Kasumi-1 (cell line): ENCODE measurements at regions not wholly inside any gene's neighbourhood (a gene's known extent, or its start where the extent isn't known, plus 50 kb on each side); places are given as distances from the start of the nearest gene placed in this dataset.
A peak's percentile ranks its signal among the peaks of the same experiment; 100 is the strongest.

ENCODE experiments used
- DNase-seq, 2 experiments: peaks; one replicate each; lab custom pipeline; 2025; lab: John Stamatoyannopoulos, UW

DNA sequence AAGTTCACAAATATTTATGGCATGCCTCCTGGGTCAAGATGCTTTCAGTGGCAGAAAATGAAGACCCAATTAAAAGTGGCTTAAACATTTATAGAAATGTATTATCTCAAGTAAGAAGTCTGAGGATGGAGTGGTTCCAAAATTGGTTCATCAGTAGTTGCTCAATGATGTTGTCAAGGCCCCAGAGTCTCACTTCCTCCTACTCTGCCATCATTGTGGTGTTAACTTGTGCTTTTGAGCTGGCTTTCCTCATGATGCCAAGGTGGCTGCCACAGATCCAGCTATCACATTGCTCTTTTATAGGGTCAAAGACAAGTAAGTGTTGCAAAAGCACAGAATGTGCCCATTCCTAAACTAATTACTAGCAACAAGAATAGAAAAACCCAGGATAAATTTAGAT is 404.6 kb upstream of the NRP1 start:
- no peak for DNase-seq

DNA sequence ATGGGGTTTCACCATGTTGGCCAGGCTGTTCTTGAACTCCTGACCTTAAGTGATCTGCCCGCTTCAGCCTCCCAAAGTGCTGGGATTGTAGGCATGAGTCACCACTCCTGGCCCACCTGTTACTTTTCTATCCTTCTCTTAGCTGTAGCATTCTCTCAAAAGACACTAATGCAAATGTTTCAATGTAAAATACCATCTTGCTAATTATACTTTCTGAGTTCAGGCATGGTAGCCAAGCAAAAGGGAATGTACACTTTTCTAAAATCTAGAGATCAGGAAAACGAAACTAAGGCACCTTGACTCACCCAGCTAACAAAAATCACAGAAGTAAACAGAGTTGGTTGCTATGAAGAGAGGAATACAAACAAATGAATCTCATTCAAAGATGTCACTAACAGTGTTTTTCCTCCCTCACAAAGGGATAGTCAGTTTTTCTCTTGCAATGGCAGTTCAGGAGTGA is 401.0 kb upstream of the NRP1 start:
- DNase-seq, result no peak

DNA sequence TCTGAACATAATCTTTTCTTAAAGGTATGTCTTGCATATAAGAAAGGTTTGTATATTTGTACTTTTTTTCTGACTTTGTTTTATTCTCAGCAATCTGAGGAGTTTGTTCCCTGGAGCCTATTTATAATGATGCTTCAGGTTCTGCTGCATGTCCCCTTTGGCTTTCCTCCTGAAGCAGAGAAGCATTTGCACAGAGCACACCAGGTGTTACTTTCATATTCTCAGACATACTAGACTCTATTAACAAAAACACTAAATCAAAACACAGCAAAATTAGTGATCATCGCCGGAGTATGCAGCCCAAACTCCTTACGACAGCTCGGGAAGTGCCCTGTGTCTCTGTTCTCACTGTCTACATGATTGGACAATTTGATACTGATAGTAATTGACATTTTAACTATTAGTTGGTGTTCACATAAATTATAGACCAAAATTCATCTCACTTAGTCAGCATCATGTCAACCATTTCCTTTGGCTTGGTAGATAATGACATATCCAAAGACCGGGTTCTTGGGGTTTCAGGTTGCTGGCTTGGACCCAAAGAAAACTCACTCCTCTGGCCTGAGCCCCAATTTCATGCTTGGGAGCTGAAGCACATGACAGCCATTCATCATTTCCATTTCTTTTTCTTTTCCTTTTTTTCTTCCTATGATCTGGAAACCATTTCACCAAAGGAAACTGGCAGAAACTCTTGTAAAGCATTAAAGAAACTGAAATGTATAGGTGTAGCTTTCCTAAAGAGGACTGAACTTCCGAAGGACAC is 400.1 kb upstream of the NRP1 start:
- DNase-seq, result no peak

DNA sequence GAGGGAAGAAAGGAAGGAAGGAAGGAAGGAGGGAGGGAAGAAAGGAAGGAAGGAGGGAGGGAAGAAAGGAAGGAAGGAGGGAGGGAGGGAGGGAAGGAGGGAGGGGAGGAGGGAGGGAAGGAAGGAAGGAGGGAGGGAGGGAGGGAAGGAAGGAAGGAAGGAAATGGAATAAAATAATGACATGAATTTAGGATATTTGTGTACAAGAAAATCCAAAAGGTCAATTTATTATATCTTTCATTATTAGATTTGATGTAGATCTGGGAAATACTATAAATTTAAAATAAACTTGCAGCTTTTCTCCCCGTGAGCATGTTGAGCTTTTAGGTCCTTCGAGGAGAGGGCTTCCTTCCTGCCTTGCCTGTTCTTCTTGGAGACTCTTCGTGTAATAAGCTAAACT is 398.6 kb upstream of the NRP1 start:
- DNase-seq, result no peak

DNA sequence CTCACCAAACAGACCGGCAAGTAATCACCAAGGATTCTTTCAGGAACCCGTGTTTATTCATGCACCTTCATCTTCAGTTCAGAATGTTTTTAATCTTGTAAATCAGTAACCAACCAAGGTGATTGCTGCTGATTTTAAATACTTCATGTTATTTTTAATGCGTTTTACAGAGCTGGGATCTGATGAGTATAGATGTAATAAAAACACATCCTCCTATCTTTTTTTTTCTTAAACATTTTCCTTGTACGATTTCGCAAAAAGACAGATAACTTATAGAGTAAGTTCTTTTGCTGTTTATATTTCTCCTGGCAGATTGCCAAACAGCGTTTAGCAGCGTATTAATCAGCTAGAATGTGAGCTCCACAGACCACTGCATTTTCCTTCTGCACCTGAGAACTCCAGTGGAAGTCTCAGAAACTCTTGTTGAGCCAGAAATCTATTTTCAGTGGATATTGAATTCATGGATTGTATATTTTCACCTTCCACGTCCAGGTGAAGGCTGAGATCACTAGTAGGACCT is 397.8 kb upstream of the NRP1 start:
- no peak for DNase-seq

DNA sequence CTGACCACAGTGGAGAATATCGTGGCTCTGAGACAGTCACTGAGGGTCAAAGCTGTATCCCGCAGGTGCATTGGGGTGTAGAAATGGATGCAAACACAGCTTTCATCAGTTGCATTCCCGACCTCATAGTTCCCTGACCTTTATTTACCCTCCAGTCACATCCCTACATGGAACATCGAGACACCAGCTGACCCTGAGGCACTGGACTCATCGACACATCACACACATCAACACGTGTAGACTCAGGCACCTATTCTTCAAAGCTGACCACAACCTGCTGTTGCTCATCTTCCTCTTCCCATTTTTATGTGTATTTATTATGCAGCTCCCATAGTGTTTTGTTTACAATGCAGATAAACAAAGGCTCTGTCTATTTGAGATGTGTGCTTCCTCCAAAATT is 396.9 kb upstream of the NRP1 start:
- no peak for DNase-seq

DNA sequence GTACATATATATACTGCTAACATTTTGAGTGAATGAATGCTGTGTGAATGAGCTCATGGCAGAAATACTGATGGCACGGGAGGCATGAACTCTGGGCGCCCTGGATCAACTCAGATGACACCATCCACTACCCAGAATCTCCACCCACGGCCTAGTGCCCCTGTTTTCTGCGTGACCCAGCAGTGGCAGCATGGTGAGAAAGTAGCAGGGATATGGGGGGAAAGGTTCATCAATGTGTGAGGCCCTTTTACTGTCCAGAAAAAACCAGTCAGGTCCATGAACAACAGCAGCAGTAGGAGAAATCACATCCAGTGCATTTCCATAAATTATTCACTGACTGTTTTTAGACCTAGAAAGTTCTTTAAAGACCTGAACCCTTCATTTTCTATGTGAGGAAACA is 391.0 kb upstream of the NRP1 start:
- DNase-seq, result no peak

DNA sequence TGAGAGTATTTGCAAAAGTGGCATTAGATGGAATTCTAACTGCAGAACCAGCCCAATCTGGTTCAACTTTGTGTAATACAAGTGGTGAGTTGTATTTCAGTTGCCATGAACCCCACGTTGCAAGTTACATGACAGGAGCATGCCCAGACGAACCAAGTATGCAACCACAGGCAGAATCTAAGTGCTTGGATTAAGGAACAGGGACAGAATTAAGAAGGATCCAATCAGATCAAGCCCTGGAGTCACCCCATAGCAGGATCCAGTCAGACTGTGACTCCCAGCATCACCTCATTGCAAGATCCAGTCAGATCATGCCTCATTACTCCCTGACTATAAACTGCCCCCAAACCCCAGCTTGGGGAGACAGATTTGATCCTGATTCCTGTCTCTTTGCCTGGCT is 388.7 kb upstream of the NRP1 start:
- DNase-seq, result no peak

DNA sequence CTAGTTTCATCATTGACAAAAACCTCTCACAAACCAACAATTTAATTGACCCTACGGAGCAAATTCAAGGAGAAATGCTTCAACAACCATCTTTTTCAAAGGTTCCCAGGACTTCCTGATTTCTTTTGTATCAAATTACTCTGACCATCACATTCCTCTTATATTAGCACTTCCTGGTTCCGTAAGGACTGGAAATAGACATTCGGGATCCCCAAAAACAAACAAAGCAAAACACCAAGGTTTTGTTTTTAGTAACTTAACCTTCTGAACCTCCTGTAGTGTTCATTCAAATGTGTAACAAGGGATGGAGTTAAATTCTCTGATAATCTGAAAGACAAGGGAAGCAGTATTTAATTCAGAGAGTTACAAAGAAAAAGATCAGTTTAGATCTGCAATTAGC is 387.6 kb upstream of the NRP1 start:
- no peak for DNase-seq

DNA sequence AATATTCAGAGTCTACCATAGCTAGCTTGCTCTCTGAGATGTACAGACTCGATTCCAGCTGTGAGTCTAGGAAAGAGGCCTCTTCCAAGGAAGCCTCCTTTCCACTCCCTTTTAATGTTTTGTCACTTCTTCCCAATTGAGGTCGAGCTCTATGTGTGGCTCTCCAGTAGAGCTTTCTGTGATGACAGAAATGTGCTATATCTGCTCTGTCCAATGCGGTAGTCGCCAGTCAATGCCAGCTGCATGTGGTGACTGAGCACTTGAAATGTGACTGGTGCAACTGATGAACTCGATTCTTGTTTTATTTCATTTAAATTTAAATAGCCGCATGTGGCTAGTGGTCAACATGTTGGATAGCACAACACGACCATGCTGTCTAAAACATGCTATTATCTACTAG is 387.0 kb upstream of the NRP1 start:
- no peak for DNase-seq

DNA sequence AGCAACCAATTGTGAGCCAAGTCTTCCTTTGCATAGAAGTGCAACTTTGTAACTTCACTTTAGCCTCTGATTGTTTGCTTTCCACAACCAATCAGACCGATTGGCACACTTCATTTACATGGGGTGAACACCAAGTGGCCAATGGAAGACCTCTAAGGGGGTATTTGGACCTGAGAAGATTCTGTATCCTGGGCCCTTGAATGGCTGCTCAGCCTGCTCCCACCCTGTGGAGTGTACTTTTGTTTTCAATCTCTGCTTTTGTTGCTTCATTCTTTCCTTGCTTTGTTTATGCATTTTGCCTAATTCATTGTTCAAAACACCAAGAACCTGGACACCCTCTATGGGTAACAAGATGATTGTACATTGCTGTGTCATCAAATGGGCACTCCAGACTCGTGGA is 385.7 kb upstream of the NRP1 start:
- DNase-seq, result no peak

DNA sequence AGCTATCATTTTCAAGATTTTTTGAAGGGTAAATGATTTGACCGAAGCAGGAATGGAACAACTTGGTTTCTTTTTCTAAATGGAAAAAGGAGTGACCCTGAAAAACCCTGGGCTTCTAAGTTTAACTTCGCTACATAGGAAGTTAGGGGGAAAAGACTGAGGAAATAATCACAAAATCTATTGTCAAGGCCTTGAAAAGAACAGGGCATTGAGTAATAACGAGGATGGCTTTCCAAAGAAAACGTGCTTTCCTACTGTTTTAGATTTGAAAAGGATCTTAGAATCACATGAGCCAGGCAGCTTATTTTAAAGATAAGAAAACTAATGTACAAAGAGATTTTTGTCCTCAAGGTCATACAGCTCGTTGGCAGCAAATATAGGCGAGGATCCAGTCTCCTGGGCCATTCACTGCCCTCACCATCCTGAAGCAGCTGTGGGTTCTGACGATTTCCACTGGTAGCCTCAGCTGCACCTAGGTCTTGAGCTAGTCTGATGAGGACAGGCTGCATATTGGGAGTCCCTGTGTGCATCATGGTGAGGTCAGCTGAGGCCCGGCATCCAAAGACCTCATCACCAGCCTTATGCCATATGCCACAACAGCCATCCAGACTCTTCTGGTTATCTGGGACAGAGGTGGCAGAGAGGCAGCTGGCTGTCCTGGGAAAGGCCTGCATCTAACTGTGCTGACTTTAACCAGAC is 384.7 kb upstream of the NRP1 start:
- DNase-seq, result no peak

DNA sequence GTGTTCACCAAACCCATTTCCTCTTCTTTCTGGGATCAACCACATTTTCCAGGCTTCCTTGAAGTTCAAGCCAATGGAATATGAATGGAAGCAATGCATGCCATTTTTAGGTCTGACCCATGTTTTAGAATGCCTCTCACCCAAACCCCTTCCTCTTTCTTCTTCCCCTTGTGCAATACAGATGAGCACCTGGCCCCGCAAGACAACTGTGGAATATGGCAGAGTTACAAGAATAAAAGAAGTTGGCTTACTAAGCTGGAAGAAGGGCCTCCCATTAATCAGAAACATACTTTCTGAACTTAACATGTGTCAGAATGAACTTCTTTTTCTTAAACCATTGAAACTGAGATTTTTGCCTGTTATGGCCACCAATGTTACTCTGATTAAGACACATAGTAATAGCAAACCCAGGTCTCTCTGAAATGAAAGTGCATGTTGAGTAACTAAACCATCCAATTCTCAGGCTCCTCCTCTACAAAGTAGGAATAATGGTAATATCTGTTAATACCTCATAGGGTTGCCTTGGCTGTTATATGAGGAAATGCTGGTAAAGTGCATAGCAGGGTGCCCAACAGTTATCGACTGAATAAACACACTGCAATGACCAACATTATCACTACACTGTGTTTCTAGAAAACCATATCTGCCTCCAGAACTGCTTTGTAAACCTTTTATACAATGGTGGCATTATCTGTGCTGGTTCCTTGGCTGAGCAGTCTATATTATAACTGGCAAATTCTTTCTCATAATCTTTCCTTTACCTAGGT is 382.2 kb upstream of the NRP1 start:
- DNase-seq, result peak; percentile 46 to 51

DNA sequence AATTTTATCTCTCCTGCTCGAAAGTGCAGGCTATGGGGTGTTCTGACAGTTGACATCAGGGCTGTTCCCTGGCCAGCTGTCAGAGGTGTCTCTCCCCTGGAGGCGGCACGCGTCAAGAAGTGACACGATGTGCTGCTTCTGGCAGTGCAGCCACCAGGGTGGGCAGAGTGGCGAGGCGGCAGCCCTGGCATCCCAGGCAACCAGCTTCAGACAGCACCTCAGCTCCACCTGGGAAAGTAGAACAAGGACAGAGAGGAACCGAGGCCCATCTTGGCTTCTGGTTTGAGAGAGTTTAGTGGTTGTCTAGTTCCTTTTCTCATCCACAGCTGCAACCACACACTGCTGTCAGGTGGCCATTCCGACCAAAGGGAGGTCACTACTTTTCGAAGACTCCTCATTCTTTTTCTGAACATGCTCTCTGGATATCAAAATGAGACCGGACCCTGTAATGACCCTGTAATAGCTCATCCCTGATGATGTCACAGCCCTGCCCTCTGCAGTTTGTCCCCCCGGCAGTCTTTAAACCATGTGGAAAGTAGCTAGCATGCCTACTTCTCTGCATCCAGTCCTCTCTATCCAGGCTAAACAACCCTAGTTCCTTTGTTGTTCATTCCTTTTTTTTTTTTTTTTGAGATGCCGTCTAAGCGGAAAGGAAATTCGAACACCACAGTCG is 381.0 kb upstream of the NRP1 start:
- no peak for DNase-seq

DNA sequence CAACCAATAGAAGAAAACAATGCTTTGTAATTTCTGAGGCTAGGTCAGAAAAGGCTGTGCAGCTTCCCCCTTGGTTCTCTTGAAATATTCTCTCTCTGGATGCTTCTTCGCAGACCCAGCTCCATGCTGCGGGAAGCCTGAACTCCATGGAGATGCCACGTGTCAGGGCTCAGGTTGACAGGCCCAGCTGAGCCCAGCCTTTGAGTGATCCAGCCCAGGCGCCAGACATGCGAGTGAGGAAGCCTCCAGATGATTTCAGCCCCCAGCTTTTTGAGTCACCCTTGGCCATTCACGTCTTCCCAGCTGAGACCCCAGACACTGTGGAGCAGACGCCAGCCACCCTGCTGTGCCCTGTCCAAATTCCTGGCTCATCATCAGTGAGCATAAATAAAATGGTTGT is 378.4 kb upstream of the NRP1 start:
- no peak for DNase-seq

DNA sequence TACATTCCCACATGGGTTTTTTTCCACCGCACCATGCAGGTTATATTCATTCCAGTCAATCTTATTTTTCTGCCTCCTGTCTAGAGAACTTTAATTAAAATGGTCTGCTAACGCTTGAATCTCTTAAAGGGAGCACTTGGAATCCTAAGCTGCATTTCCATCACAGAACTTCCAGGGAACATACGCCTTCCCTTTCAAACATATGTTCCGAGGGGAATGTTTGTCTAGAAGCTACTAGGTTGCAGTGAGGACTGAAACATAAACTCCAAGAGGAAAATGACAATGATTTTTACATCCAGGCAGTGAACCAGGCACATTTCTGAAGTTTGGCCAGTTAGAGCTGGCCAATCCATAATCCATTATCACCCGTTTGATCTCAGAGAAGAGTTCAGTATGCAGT is 375.5 kb upstream of the NRP1 start:
- DNase-seq, result no peak

DNA sequence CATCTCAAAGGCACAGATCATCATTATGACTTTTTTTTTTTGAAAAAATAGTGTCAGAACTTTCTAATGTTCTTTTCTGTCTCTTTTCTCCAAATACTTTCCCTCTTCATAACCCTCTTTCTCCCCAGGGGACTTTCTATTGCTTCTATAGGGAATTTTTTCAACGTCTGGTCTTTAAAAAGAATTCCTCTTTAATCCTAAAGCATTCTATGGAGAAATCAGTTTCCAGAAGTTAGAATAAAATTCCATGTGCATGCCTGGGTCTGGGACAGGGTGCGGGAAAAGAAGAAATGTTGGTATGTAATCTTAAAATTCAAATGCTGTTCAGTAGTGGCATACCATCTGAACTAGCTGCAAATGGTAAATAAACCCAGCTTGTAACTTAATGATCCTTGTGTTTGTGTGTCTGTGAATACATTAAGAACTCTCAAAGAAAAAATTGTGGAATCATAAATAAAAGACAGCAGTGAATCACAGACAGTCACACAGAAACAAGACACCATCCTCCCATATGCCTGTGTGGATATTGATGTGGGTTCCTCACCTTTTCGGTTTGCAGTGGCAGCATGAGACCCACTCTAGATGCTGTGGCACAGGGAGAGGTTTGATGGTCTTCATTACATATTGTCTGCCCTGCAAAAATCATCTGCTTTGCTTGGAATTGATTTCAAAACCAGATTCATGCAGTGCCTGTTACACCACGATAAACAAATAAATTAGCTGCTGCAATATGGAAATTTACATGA is 374.7 kb upstream of the NRP1 start:
- DNase-seq, result no peak

DNA sequence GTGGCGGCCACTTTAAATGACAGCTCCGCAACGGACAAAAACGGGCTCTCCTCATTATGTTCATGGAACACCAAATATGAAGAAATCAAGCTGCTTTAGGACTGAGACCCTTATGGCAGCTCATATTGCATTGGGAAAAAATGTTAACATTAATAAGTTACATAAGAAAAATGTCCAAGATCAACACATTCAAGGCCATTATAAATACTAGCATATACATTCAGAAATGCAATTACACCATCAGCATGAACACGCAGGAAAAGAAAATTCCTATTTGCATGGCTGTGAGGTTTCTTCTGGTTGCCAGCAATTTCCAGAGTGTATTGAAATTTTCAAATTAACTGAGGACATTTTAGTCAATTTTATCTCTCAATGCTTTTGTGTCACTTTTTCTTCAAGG is 374.1 kb upstream of the NRP1 start:
- DNase-seq, result no peak

DNA sequence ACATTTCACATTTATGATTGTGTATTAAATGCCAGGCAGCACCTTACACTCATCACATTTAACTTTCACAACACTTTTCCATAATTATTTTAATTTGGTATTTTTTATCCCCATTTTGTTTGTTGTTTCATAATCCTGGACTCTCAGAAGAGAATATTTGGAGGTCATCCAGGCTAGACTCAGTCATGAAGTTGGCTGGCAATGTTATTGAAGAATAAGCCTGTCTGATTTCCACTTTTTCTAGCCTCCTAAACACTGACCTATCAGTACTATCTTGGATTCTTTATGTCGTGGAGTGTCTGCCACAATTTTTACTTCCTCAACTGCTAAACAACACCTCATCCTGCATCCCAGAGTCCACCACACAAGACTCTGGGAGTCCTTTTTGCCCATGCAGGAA is 372.3 kb upstream of the NRP1 start:
- no peak for DNase-seq

DNA sequence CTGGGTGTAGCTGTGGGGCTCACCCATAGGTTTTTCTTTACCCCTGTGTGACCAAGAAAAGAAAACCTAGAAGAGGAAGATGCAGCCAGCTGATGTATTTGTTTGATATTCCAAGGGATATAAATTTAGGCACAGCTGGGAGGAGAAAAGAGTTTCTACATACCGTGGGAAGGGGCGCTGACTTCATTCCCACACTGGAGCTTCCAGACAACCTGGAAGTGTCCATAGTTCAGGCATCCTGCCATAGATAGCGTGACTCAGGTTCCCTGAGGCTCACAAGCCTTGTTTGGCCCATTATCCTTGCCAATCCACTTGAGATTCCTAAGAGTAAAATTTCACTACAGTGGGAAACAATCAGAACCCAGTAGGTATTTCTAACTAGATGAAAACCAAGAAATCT is 371.7 kb upstream of the NRP1 start:
- DNase-seq, result no peak

DNA sequence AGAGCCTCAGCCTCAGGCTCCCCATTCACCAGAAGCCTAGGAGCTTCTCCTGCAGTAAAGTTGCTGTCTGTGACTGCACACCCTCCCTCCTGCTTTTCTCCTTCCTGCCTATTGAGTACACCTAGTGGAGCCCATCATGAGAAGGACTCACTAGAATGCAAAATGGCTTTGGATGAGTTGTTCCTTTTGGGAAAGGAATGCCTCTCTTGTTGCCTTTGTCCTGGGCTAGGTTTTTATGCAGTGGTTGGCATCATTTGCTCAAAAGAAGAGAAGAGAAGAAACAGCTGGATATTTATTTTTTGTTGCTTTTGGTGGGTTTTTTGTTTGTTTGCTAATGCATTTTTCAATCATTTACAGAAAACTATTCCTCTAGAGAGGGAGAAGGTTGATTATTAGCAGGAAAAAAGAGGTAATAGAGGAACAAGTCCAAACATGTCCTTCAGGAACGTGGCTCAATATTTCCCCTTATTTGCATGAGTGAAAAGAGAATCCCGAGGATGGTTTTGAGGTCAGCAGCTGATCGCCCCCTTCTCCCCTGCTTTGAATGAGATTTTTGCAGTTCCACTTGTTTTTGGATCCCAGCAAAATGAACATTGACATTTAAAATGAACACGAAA is 369.9 kb upstream of the NRP1 start:
- DNase-seq, result no peak
